ENCODE measurements at regions not wholly inside any gene's neighbourhood (a gene's known extent, or its start where the extent isn't known, plus 50 kb on each side); places are given as distances from the start of the nearest gene placed in this dataset.

DNA sequence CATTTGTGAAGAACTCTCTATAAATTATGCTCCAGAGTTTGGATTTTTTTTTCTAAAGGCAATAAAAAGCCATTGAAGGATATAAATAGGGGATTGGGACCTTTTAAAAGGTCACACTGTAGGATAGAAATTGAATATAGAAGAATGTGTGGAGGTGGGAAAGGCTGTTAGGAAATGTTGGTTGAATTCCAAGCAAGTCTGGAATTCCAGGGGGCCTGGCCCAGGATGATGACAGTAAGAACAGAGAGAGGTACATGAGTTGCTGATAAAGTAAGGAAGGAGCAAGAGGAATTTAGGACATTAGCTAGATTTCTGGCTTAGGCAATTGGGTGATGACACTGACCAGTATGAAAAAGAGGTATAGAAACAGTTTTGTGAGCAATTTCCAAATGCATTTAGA lies 95.4 kb upstream of the USP38 start:
- TF ChIP-seq, protein P1, sequence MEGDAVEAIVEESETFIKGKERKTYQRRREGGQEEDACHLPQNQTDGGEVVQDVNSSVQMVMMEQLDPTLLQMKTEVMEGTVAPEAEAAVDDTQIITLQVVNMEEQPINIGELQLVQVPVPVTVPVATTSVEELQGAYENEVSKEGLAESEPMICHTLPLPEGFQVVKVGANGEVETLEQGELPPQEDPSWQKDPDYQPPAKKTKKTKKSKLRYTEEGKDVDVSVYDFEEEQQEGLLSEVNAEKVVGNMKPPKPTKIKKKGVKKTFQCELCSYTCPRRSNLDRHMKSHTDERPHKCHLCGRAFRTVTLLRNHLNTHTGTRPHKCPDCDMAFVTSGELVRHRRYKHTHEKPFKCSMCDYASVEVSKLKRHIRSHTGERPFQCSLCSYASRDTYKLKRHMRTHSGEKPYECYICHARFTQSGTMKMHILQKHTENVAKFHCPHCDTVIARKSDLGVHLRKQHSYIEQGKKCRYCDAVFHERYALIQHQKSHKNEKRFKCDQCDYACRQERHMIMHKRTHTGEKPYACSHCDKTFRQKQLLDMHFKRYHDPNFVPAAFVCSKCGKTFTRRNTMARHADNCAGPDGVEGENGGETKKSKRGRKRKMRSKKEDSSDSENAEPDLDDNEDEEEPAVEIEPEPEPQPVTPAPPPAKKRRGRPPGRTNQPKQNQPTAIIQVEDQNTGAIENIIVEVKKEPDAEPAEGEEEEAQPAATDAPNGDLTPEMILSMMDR (IDR thresholded peaks at IDR 0.05), result no peak
- TF ChIP-seq POLR2A (IDR thresholded peaks at IDR 0.05), result no peak
